ENCODE measurements at regions not wholly inside any gene's neighbourhood (a gene's known extent, or its start where the extent isn't known, plus 50 kb on each side); places are given as distances from the start of the nearest gene placed in this dataset.

DNA sequence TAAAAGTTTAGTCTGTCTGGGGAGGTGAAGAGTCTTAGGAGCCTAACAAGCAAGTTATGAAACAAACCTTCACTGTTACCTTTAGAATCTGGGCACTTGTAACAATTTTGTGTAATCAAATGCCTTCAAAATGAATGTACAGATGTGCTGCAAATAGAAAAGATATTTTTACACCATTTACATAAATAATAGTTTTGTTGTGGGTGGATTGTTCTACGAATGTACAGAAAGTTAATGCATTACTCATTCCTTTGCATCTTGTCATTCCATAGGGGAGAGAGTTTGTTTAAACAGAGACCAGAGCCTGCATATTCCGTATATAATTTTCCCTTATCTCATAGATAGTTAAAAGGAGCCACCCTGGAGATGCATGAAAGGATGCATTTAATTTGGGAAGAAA is 576.9 kb upstream of the SGCD start:
- no peak for ATAC-seq
- in situ Hi-C loops (cut with MboI; ENCODE audit: low sequenced_read_pairs in 4 of 4) = no loop called here

DNA sequence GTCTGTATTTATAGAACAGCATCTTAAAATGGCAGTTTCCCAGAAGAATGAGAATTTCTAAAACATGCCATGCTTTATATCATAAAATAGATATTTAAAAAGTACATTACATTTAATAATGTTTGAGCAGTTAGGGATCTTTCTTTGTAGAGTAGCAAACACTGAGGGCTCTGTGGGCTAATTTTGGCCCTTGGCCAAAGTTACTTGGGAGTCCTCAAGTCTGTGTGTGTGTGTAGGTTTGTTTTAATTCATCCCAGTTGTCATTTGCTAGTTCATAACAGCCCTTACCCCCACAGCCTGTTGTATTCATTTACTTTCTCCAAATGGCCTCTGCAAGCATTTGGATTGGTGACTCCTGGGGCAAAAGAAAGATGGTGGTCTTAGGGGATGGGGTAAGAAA is 576.4 kb upstream of the SGCD start:
- Histone ChIP-seq H3K4me1 (peaks cover 4 to 8% of the 10 kb centered on the region in 2 donors), H3K27me3 (no peaks in the 10 kb centered on the region), H3K27ac (no peak overlapping the region), H3K9me3 (no peaks in the 10 kb centered on the region), H3K36me3 (no peaks in the 10 kb centered on the region), H3K4me3 (no peak overlapping the region)
- ATAC-seq = no peak
- DNase-seq = no peak
- in situ Hi-C loops (cut with MboI; ENCODE audit: low sequenced_read_pairs in 4 of 4) (no loop called here), intact Hi-C loops (cut with DNase I; ENCODE audit: low total_unique reads) (no loop called here)
- TF ChIP-seq, protein P1, sequence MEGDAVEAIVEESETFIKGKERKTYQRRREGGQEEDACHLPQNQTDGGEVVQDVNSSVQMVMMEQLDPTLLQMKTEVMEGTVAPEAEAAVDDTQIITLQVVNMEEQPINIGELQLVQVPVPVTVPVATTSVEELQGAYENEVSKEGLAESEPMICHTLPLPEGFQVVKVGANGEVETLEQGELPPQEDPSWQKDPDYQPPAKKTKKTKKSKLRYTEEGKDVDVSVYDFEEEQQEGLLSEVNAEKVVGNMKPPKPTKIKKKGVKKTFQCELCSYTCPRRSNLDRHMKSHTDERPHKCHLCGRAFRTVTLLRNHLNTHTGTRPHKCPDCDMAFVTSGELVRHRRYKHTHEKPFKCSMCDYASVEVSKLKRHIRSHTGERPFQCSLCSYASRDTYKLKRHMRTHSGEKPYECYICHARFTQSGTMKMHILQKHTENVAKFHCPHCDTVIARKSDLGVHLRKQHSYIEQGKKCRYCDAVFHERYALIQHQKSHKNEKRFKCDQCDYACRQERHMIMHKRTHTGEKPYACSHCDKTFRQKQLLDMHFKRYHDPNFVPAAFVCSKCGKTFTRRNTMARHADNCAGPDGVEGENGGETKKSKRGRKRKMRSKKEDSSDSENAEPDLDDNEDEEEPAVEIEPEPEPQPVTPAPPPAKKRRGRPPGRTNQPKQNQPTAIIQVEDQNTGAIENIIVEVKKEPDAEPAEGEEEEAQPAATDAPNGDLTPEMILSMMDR (IDR thresholded peaks at IDR 0.05 in 4 of 5, conservative IDR thresholded peaks at IDR 0.05 in 1 of 5) = no peak
- TF ChIP-seq POLR2A (IDR thresholded peaks at IDR 0.05) = no peak

More for the DNA sequence above, 576.9 kb upstream of the SGCD start:
- Histone ChIP-seq H3K4me1 (peaks cover 4 to 8% of the 10 kb centered on the region in 2 donors), H3K9me3 (no peaks in the 10 kb centered on the region), H3K4me3 (no peak overlapping the region), H3K36me3 (no peaks in the 10 kb centered on the region), H3K27me3 (no peaks in the 10 kb centered on the region), H3K27ac (no peak overlapping the region)
- no peak for TF ChIP-seq POLR2A (IDR thresholded peaks at IDR 0.05)
- TF ChIP-seq, protein P1 (IDR thresholded peaks at IDR 0.05 in 4 of 5, conservative IDR thresholded peaks at IDR 0.05 in 1 of 5) = no peak
- no peak for DNase-seq
- intact Hi-C loops (cut with DNase I; ENCODE audit: low total_unique reads) = no loop called here

DNA sequence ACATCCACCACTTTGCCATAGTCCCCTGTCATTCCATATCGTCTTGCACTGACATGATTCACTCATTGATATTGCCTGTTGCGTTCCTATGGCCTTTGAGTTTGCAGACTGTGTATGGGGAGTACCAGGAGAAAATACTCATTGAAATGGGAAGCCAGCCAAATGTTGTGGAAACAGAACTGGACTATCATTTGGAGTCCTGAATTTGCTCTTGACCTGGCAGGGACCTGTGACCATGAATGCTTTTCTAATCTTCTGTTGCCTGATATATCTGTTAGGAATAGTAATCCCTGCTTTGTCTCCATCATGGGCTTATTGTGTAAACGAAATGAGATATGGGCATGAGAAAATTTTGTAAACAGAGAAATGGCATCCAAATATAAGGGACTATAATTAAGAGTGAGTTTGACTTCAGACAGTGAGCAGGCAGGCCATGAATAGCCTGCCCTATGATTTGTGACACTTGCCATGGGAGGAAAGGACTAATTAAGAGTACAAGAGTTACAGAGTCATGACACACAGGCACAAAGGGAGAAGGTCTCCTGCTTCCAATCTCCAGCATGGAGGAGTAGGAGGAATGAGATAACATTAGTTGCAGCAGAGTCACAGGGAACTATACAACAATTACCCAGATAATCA is 572.9 kb upstream of the SGCD start:
- Histone ChIP-seq H3K4me3 (no peak overlapping the region), H3K4me1 (peaks cover 4 to 8% of the 10 kb centered on the region in 2 donors), H3K9me3 (no peaks in the 10 kb centered on the region), H3K27ac (peak overlapping the region; percentile 39 to 64 (median 54)), H3K27me3 (no peaks in the 10 kb centered on the region), H3K36me3 (no peaks in the 10 kb centered on the region)
- DNase-seq = no peak
- intact Hi-C loops (cut with DNase I; ENCODE audit: low total_unique reads) = loop anchor here (2.0 kb wide), 1 partner anchor 19 kb away; no protein-coding TSS in a partner anchor
- ATAC-seq = peak; percentile 66 to 82
- in situ Hi-C loops (cut with MboI; ENCODE audit: low sequenced_read_pairs in 4 of 4) = no loop called here
- TF ChIP-seq POLR2A (IDR thresholded peaks at IDR 0.05) = no peak
- TF ChIP-seq, protein P1 (IDR thresholded peaks at IDR 0.05 in 4 of 5, conservative IDR thresholded peaks at IDR 0.05 in 1 of 5) = no peak

DNA sequence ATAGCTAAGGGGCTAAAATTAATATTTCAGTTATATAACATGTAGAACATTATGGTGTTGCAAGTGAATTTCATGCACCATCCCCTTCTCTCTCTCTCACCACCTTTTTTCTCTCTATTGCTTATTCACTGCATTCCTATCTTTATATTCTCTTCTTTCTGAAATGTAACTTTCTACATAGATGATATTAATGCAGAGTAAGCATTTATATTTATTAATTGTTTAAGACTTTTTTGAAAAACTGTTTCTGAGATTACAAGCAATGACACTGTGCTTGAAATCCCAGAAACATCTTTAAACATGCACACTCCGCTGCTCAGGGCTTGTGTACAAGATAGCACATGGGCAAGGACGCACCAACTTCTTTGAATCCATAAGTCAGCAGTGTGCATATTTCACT is 567.7 kb upstream of the SGCD start:
- Histone ChIP-seq H3K27me3 (no peaks in the 10 kb centered on the region), H3K36me3 (no peaks in the 10 kb centered on the region), H3K9me3 (no peaks in the 10 kb centered on the region), H3K27ac (no peak overlapping the region), H3K4me3 (no peak overlapping the region), H3K4me1 (peaks cover 4 to 8% of the 10 kb centered on the region in 2 donors)
- intact Hi-C loops (cut with DNase I; ENCODE audit: low total_unique reads) (no loop called here), in situ Hi-C loops (cut with MboI; ENCODE audit: low sequenced_read_pairs in 4 of 4) (no loop called here)
- no peak for TF ChIP-seq POLR2A (IDR thresholded peaks at IDR 0.05)
- TF ChIP-seq, protein P1 (IDR thresholded peaks at IDR 0.05 in 4 of 5, conservative IDR thresholded peaks at IDR 0.05 in 1 of 5) = no peak
- DNase-seq (no peak), ATAC-seq (no peak)

DNA sequence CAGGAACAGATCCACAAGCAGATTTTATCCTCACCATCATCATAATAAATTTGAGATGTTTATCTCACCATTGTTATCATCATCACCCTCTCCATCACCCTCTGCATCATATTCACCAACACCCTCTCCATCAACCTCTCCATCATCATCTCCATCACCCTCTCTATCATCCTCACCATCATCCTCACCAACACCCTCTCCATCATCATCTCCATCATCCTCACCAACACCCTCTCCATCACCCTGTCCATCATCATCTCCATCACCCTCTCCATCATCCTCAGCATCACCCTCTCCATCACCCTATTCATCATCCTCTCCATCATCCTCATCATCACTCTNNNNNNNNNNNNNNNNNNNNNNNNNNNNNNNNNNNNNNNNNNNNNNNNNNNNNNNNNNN is 567.0 kb upstream of the SGCD start:
- in situ Hi-C loops (cut with MboI; ENCODE audit: low sequenced_read_pairs in 4 of 4) = no loop called here
- H3K9me3 ChIP-seq = no peaks in the 10 kb centered on the region
- H3K36me3 ChIP-seq = no peaks in the 10 kb centered on the region
- H3K27ac ChIP-seq = no peak overlapping the region
- intact Hi-C loops (cut with DNase I; ENCODE audit: low total_unique reads) = no loop called here
- no peaks in the 10 kb centered on the region for H3K27me3 ChIP-seq
- no peak overlapping the region for H3K4me3 ChIP-seq
- H3K4me1 ChIP-seq = peaks cover 0 to under 1% of the 10 kb centered on the region in 2 donors
- no peak for DNase-seq
- no peak for ATAC-seq
- TF ChIP-seq POLR2A (IDR thresholded peaks at IDR 0.05) = no peak
- TF ChIP-seq, protein P1 (IDR thresholded peaks at IDR 0.05 in 4 of 5, conservative IDR thresholded peaks at IDR 0.05 in 1 of 5) = no peak

Measured in gastrocnemius medialis (tissue), 4 donors.